ENCODE measurements at regions not wholly inside any gene's neighbourhood (a gene's known extent, or its start where the extent isn't known, plus 50 kb on each side); places are given as distances from the start of the nearest gene placed in this dataset.
"Not testable (repeated sequence)": the region's sequence is repeated elsewhere in the genome, so short reads cannot be mapped to it uniquely, and the experiment has no call there.

DNA sequence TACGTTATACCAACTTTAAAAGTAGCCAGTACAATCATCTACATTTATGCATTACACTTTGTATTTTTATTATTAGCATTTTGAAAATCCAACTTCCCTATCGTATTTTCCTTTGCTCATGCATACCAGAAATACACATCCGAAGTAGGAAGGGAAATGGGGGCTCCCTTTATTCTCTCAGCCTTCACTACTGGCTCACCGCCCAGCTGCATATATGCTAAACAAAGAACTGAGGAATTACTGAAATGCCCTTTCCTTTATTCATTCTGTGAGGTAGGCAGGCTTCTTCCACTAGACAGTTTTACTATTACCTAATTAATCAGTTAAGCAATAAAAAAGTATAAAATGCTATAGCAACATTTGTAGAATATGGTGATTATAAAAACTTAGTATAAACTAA, 291.6 kb downstream of the KLF12 start:
- no peak for DNase-seq (ENCODE audit: low spot score)

DNA sequence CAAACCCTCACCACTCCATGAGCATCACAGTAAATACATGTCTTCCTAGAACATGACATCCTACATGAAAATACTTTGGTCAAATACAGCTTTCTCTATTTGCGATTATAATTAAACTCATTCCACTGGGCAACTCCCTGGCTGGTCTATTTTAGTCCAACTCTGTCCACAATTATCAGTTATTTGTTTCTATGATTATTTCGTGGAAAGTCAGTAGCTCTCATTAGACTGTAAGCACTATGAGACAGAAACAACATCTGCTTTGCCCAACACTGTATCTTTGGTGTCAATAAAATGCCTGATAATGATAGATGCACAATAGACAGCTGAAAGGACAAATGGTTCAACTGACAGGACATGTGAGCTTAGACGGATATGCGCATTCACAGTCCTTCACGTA, 292.0 kb downstream of the KLF12 start:
- DNase-seq (ENCODE audit: low spot score): no peak

DNA sequence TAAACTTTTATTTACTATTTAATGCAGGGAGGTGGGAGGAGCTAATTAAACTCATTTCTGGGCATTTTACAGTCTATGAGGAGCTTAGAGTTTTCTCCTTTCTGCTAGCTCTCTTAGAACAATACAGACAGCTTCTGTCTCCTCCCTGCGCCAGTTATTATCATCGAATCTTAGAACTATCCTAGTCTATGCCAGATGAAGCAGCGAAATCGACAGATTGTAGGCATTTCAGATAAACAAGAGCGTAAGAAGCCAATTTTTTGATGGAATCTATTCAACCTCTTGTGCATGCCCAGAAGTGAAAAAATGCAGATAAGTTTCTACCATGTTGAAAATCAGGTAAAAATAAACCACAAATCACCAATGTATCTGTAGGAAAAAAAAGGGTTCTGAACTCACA, 297.1 kb downstream of the KLF12 start:
- no peak for DNase-seq (ENCODE audit: low spot score)

DNA sequence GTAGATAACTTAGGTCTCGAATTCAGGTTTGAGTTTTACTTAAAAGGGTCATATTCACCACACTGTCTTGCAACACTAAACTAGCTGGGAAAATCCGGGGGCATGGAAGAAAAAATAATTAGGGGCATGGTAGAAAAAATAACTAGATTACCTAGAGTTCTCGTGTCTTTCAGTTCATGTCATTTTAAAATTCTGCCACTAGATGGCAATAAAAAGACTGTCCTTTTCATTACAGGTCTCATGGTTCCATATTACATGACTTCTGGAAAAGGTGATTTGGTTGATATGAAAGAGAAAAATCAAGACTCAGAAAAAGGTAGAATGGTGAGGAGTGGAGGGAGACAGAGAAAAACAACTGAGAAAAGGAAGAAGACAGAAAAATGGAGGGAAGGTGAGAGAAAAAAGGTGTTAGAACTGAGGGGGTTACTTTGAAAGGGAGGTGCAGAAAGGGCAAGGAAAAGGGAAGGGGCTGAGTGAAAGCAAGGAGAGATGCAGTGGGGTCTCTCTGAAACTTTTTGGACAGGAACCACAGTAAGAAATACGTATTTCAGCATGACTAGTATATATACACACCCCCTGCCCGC, 299.0 kb downstream of the KLF12 start:
- DNase-seq (ENCODE audit: low spot score): peak; percentile 37

DNA sequence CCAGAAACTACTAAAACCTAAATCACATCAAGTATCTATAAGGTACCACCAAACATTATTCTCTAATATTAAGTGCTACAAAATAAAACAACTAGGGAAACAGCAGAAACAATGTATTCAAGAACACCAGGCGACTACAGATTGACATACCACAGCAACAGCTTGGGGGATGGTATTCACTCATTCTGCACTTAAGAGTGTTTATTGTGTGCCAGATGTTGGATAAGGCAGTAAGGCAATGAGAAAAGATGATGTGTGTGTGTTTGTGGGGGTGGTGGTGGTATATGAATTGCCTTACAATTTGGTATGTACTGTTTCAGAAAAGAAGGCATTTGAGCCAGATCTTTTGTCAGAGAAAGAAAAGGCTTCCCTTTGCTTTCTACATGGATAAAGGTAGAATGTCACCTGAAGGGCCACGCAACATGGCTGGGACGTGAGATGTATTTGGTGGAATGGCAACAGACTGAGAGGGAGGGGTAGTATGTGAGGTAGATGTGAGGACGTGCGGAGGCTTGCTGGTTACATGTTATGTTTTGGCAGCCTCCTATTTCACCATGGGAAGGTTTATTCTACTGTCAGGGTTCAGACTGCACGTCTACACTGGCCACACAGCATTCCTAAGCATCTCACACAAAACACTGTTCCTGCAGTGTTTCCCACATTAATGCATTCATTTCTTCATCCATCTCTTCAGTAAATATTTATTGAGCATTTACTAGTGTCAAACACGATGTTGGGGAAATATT, 300.7 kb downstream of the KLF12 start:
- no peak for DNase-seq (ENCODE audit: low spot score)

DNA sequence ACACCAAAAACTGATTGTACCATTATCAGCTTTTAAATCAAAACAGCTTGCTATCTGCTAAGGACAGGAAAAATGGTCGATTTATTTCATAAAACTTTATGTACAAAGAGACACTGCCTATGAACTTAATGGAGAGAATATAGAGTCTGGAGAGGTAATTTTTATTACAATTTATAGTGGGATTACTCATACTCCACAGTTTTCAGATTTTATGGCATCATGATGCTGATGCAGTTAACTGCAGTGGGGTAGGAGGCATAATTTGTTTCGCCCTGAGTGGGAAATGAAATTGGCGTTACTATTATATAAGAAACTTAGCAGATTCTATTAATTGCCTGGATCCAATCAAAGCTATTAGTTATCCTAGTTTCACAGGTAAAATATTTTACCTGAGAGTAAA, 301.4 kb downstream of the KLF12 start:
- no peak for DNase-seq (ENCODE audit: low spot score)

DNA sequence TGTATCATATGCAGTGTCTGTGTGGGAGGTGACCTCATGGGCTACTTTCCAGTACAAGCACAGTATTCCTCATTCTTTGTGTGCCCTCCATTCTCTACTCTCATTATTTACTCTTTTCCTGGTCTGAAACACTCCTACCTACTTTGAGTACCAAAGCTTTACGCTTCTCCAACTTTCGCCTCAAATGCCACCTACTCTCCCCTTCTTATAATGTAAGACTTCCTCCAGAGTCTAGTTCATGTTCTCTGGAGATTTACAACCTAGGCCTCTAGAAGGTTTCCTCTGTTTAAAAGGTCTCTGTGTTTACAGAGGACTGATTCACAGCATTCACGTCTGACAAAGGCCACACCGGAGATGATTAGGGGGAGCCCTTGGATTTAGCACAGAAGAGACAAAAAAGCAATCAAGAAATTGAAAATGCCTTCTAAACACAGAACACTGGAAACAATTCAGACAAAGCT, 302.0 kb downstream of the KLF12 start:
- DNase-seq (ENCODE audit: low spot score): no peak

DNA sequence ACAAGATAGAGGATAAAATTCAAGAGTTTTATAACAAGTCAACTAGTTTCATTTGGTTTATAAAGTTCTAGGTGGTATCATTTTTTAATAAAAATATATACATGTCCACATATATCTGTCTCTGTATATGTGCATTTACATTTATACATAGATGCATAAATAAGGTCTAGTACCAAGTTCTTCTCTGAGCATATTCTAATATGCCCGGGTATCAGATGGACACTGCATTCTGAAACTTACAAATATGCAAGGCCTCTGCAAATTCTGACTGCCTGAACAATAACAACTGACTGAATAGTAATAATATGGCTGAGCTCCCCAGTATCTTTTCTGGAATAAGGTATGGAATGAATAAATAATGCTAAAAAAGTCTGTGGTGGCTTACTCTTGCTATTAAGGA, 304.8 kb downstream of the KLF12 start:
- DNase-seq (ENCODE audit: low spot score): no peak

DNA sequence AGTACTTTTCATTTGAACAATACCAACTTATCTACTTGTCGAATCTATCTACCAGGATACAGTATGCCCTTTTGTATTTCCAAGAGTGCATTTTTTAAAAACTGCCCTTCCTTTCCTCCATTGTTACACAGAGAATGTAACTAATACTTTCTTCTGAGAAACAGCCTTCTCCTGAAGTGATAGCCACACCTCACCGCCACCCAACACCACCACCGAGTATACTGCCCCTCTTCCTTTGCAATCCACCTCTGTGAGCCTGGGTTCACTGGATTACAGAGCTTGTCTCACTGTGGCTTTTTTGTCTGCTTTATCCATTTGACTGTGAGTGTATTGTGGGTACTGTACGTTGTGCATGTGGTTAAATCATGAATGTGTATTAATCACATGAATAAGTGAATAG, 305.4 kb downstream of the KLF12 start:
- DNase-seq (ENCODE audit: low spot score): no peak

DNA sequence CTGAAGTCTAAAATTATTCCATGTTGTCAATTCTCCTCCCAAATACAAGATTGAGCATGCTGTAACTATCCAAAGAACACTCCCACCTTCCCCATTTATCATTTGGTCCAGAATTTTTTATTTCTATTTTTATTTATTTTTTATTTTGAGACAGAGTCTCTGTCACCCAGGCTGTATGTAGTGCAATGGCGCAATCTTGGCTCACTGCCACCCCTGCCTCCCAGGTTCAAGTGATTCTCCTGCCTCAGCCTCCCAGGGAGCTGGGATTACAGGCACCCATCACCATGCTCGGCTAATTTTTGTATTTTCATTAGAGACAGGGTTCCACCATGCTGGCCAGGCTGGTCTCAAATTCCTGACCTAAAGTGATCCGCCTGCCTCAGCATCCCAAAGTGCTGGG, 306.8 kb downstream of the KLF12 start:
- no peak for DNase-seq (ENCODE audit: low spot score)

DNA sequence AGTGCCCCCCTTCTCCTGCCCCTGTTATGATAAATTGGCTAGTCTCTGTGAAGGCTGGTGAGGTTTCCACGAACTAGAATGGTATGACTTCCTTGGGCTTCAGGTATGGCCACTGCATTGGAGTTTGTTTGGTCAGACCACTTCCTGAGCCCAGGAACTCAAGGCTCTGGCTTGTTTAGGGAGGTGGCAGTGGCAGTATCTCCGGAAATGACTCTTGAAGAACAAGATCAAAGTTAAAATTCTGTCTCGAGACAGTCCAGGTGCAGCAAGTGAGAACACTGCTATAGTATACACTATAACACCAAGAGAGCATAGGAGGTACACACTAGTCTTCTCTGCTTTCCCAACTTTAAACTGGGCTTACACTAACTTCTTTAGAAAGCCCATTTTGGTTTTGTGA, 309.1 kb downstream of the KLF12 start:
- DNase-seq (ENCODE audit: low spot score): no peak

DNA sequence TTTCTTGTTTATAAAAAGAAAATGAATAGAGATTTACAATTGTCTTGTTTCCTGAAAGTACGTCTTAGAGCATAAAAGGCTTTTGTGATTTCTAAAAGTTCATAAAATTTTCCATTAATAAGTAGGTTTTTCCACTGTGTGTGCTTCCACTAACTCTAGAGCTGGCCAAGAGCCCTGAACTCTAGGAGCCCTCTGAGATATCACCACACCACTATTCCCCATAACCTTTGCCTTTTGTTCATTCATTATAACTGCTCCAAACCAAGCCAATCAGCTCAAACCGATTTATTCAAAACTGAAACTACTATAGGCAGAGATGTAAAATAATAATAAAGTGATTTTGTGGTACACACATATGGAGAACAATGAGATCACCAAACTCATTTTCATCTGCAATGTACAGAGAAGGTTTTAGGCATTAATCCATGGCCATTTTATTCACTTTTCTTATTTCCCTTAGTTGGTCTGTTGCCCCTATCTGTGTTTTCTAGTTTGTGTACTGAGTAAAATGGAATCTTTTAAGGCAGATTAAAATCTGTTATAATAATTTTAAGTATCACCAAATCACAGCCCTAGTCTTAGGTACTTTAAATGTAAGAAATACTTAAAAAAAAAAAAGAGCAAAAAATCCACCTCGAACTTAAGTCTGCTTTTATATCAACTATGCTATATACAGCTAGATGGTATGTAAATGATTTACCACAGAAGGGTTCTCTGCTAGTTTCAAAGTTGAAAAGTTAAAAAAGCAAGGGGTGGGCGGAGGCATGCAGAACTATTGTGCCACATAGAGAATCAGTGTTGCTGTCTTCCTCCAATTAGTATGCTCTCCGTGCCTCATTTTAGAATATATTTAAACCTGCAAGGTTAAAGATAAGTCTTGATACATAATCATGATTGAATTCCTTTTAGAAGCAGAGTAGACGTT, 311.3 kb downstream of the KLF12 start:
- DNase-seq (ENCODE audit: low spot score): no peak

DNA sequence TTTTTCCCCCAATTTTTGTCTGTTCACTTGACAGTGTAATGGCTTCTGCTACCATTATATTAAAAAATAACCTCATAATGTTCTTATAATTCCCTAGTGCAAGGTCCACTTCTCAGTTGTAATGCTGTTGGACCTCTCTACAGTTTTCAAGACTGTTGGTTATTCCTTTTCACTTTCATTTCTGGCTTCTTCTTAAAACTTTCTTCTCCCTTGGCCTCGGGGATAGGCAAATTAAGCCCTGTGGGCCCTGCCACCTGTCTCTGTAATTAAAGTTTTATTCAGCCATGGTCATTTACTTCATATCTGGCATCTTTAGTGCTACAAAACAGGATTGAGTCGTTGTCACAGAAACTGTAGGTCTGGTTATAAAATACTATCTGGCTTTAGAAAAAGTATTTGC, 313.5 kb downstream of the KLF12 start:
- DNase-seq (ENCODE audit: low spot score): no peak

DNA sequence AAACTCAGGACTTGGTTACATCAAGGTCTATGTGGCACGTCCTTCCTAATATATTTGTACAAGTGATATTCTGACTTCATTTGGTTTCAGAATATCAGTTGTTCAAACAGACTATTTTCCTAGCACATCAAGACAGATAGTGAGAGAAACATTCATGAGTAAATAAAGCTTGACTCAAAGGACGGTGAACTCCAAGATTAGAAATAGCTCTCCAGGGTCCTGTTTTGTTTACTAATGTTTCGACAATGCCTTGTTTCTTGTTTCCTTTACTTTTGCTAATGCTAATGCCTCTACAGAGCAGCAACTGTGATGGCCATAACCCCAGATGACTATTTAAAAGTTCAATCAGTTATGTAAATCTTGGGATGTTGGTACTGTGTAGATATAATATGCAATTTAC, 313.9 kb downstream of the KLF12 start:
- DNase-seq (ENCODE audit: low spot score): no peak

DNA sequence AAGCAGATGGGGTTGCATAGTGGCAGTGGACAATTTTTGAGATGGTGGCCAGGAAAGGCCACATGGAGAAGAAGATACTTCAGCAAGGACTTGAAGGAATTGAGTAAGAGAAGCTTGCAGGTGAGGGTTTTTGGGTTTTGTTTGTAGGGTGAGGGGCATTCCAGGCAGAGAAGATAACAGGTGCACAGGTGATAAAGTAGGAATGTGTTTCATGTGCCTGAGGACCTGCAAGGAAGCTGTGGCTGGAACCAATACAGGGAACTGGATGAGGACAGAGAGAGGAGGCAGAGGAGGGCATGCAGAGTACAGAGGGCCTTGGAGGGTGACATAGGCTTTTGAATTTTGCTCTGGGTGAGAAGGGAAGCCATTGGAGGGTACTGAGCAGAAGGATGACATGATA, 314.5 kb downstream of the KLF12 start:
- no peak for DNase-seq (ENCODE audit: low spot score)

DNA sequence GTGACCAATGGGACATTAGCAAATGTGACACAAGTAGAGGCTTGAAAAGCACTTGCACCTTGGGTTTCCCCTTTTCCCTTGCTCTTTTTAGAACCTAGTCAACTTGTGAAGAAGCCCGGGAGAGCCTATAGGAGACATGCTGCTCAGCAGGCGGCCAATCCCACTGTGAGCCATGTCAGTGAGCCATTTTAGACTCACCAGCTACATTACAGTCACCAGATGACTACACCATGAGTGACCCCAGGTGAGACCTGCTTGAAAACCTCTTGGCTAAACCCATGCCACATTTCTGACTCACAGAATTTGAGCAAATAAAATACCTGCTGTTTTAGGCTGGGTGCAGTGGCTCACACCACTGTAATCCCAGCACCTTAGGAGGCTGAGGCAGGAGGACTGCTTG, 317.5 kb downstream of the KLF12 start:
- no peak for DNase-seq (ENCODE audit: low spot score)

DNA sequence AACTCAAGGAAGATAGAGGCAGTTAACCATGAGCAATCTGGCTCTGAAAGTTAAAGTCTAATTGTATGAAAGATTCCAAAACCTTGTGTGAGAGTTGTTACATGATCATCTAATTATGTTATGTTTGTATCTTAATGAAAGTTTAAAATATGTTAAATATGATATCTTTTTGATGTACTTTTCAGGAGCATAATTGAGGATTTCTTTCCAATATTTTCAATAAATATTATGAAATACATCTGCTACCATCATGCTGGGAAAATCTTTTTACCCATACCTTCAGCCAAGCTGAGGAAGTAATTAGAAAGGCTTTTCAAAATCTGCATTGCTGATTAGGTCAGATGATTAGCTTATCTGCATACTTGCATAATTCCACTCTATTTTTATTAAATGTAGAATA, 318.4 kb downstream of the KLF12 start:
- no peak for DNase-seq (ENCODE audit: low spot score)

DNA sequence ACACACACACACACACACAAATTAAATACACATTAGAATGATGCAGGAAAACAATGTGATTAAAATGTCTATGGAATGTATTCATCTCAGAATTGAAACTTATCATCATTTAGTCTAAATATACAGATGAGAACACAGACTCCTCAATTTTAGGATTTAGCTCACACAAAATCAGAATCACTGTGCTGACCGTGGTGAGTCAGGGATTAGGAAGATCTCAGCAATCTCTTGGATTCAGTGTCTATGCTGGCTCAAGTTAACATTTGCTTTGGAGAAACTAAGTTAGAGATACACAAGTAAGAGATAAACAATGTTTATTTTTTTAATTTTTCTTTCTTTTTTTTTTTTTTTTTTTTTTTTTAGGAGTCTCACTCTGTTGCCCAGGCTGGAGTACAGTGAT, 323.6 kb downstream of the KLF12 start:
- DNase-seq (ENCODE audit: low spot score): no peak

DNA sequence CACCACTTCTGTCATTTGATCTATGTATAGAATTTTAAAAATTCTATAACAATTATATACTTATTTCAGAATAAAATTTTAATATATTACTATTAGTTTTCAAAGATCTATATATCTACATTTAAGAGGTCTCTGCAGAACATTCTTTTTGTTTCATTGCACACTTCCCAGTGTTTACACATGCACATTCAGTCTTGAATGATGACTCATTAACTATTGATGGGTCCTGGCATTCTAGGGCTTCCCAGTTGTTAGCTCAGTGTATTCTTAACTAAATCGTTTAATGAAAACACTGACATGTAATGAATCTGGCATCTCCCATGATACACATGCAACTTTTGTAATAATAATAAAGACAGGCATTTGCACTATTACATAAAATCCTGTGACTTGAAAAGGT, 324.6 kb downstream of the KLF12 start:
- DNase-seq (ENCODE audit: low spot score): no peak

DNA sequence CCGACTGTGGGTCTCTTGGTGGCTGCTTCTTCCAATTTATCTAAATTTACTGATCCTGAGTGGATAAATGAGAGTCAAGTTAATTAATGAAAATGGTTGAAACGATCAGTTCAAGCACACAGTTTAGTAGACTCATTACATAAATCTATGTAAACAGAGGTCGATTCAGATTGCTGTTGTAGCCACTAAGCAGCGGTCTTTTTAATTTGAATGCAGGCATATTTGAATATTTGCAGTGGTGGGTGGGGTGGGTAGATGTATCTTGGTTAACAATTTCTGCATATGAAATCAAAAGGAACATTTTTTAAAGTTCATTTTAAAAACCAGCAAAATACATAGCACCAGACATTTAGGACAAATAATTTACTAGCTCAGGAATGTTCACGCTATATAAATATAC, 325.9 kb downstream of the KLF12 start:
- DNase-seq (ENCODE audit: low spot score): no peak

DNA sequence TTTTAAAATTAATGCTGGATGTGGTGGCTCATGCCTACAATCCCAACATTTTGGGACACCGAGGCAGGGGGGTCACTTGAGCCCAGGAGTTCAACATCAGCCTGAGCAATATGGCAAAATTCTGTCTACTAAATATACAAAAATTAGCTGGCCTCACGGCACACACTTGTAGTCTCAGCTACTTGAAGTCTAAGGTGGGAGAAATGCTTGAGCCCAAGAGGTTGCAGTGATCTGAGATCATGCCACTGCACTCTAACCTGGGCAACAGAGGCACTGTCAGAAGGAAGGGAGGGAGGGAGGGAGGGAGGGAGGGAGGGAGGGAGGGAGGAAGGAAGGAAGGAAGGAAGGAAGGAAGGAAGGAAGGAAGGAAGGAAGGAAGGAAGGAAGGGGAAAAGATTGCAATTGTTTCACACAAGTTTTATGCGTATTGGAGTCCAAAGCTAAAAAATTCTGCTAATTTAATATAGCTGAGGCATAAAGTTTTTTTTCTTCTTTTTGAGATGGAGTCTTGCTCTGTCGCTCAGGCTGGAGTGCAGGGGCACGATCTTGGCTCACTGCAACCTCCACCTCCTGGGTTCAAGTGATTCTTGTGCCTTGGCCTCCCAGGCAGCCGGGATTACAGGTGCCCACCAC, 328.8 kb downstream of the KLF12 start:
- DNase-seq (ENCODE audit: low spot score): not testable (repeated sequence)

DNA sequence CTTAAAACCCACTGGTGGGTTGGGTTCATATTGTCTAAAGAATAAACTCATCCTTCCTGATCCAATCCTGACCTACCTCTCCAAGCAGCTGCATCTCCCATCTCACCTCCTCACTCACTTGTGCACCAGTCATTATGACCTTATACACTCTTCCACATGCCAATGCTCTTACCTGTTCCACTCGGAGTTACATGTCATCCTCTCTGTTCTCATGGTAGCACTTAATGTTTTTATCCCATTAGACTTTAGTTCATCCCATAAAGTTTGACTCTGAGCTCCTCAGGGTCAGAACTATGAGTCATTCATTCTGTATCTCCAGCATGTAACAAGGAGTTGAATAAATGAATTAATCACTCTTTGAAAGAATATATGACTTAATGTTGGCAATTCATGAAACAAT, 330.2 kb downstream of the KLF12 start:
- no peak for DNase-seq (ENCODE audit: low spot score)

DNA sequence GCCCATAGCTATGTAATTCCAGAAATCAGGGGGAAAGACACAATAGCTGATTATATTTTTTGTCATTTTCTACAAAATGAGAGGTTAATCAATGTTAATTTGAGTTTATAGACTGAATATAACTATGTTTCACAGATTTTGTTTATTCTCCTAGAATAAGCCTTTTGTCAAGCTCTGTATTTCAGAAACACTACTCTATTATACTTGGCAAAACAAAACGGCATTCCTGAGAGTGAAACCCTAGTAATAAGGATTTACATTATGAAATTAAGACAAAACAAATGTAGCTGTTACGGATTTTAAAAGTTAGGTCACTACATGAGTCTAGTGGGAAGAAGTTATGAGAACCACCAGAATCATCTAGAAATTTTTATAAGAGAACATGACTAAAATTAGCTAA, 334.2 kb downstream of the KLF12 start:
- DNase-seq (ENCODE audit: low spot score): no peak
